ENCODE measurements at regions not wholly inside any gene's neighbourhood (a gene's known extent, or its start where the extent isn't known, plus 50 kb on each side); places are given as distances from the start of the nearest gene placed in this dataset.

DNA sequence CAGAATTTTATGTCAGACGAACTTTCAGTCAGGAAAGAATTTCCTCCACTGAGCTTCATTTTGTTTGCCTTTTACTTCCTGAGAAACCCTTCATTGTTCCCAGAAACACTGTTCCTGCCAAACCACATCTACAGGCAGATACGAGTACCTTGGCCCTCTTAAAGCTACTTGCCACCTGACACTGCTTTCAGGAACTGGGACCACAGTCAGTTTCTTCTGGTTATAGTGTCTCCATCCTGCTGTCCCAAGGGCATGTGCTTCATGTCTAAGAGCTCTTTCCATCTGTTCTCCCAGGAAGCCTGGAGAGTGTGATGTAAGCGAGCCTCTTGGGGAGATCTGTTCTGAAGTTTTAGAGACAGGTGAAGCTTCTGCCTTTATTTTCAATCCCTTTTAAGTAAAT, 161.7 kb upstream of the PLEKHA5 start:
- no peaks in the 10 kb centered on the region for H3K9me3 ChIP-seq
- no peak for DNase-seq
- H3K4me1 ChIP-seq = no peaks in the 10 kb centered on the region
- TF ChIP-seq, protein P1, sequence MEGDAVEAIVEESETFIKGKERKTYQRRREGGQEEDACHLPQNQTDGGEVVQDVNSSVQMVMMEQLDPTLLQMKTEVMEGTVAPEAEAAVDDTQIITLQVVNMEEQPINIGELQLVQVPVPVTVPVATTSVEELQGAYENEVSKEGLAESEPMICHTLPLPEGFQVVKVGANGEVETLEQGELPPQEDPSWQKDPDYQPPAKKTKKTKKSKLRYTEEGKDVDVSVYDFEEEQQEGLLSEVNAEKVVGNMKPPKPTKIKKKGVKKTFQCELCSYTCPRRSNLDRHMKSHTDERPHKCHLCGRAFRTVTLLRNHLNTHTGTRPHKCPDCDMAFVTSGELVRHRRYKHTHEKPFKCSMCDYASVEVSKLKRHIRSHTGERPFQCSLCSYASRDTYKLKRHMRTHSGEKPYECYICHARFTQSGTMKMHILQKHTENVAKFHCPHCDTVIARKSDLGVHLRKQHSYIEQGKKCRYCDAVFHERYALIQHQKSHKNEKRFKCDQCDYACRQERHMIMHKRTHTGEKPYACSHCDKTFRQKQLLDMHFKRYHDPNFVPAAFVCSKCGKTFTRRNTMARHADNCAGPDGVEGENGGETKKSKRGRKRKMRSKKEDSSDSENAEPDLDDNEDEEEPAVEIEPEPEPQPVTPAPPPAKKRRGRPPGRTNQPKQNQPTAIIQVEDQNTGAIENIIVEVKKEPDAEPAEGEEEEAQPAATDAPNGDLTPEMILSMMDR (IDR thresholded peaks at IDR 0.05; ENCODE audit: low read depth, low read length) = no peak
- no peak overlapping the region for H3K4me3 ChIP-seq (ENCODE audit: low read depth, low read length)
- H3K36me3 ChIP-seq = no peaks in the 10 kb centered on the region
- no peaks in the 10 kb centered on the region for H3K27me3 ChIP-seq

DNA sequence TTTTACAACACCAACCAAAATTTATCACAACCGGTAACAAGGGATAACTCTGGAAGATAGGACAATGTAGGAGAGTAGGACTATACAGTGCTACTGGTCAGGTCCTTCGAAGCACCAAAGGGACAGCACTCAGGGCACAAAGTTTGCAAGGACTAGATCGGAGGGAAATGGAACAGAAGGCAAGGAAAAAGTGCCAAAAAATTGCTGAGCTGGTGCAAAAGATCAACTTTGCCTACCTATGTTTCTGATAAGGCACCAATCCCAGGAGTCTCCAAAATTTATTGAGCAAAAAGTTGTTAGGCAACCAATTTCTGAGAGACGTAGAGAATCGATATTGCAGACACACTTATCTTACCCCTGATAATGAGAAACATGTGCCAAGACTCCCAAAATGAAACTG, 160.0 kb upstream of the PLEKHA5 start:
- no peak for DNase-seq
- no peaks in the 10 kb centered on the region for H3K36me3 ChIP-seq
- TF ChIP-seq, protein P1 (IDR thresholded peaks at IDR 0.05; ENCODE audit: low read depth, low read length) = no peak
- no peak overlapping the region for H3K4me3 ChIP-seq (ENCODE audit: low read depth, low read length)
- H3K4me1 ChIP-seq = no peaks in the 10 kb centered on the region
- no peaks in the 10 kb centered on the region for H3K27me3 ChIP-seq
- H3K9me3 ChIP-seq = no peaks in the 10 kb centered on the region

DNA sequence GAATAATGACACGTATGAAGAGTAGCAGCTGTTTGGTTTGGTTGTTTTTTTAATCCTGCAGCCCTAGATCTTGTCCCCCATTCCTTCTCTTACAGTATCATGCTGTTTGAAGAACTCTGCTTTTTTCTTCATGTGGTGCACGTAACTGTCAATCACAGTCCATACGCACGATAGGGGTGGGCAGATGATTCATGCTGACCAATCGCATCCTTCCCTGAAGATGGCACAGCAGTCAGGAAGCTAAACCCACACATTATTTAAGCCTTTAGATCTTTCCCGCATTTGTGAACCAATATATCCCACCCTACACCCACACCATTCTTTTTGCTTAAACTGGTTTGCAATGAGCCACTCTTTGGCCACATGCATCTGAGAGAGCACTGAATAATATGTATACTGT, 158.9 kb upstream of the PLEKHA5 start:
- H3K36me3 ChIP-seq = no peaks in the 10 kb centered on the region
- H3K27me3 ChIP-seq = no peaks in the 10 kb centered on the region
- no peaks in the 10 kb centered on the region for H3K9me3 ChIP-seq
- no peak for DNase-seq
- no peaks in the 10 kb centered on the region for H3K4me1 ChIP-seq
- H3K4me3 ChIP-seq (ENCODE audit: low read depth, low read length) = no peak overlapping the region
- TF ChIP-seq, protein P1 (IDR thresholded peaks at IDR 0.05; ENCODE audit: low read depth, low read length) = no peak

- Histone ChIP-seq H3K9me3 (no peaks in the 10 kb centered on the region), H3K4me1 (no peaks in the 10 kb centered on the region), H3K27me3 (no peaks in the 10 kb centered on the region), H3K36me3 (no peaks in the 10 kb centered on the region), H3K4me3 (ENCODE audit: low read depth, low read length) (no peak overlapping the region)
- TF ChIP-seq, protein P1 (IDR thresholded peaks at IDR 0.05; ENCODE audit: low read depth, low read length) = no peak
- DNase-seq = no peak
Observed at GRCh38 chr12:18971932-18972331, 157.6 kb upstream of the PLEKHA5 start.

DNA sequence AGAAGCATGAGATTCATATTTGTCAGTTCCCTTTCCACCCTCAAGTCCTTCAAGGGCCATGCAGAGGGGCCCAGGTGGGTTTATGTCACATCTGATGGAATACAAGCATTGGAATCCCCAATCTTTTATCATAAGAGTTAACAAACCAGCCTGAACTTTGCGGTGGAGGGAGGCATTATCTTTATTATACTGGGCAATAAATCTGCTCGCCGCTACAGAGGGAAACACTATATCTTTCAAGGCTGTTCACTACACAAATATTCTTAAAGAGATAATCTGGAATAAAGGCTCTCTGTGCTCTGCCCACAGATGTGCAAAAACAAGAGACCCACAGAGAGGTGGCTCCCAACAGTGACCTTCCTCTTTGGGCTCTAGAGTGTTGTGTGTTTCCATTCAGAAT, 153.6 kb upstream of the PLEKHA5 start:
- TF ChIP-seq, protein P1 (IDR thresholded peaks at IDR 0.05; ENCODE audit: low read depth, low read length) = no peak
- DNase-seq = no peak
- H3K36me3 ChIP-seq = no peaks in the 10 kb centered on the region
- no peaks in the 10 kb centered on the region for H3K9me3 ChIP-seq
- H3K4me1 ChIP-seq = no peaks in the 10 kb centered on the region
- no peak overlapping the region for H3K4me3 ChIP-seq (ENCODE audit: low read depth, low read length)
- no peaks in the 10 kb centered on the region for H3K27me3 ChIP-seq

- Histone ChIP-seq H3K4me1 (no peaks in the 10 kb centered on the region), H3K27me3 (no peaks in the 10 kb centered on the region), H3K4me3 (ENCODE audit: low read depth, low read length) (no peak overlapping the region), H3K9me3 (no peaks in the 10 kb centered on the region), H3K36me3 (no peaks in the 10 kb centered on the region)
- DNase-seq = no peak
- TF ChIP-seq, protein P1 (IDR thresholded peaks at IDR 0.05; ENCODE audit: low read depth, low read length) = no peak
Observed at GRCh38 chr12:18979401-18980126, 150.0 kb upstream of the PLEKHA5 start.
